BLaER1 (cell line): ENCODE measurements at regions not wholly inside any gene's neighbourhood (a gene's known extent, or its start where the extent isn't known, plus 50 kb on each side); places are given as distances from the start of the nearest gene placed in this dataset.

Experiments used
- H3K27ac ChIP-seq: shearing (Covaris generic); formaldehyde crosslinking; 2 replicates; pipeline ENCODE4 v1.8.1; 2022
- H3K27me3 ChIP-seq: shearing (Covaris generic); formaldehyde crosslinking; 2 replicates; pipeline ENCODE4 v1.8.1; 2022
- H3K36me3 ChIP-seq: shearing (Covaris generic); formaldehyde crosslinking; 2 replicates; pipeline ENCODE4 v1.8.1; 2022
- H3K4me1 ChIP-seq: shearing (Covaris generic); formaldehyde crosslinking; 2 replicates; pipeline ENCODE4 v1.8.1; 2022
- H3K4me2 ChIP-seq: shearing (Covaris generic); formaldehyde crosslinking; 2 replicates; pipeline ENCODE4 v1.8.1; 2022
- H3K4me3 ChIP-seq: shearing (Covaris generic); formaldehyde crosslinking; 2 replicates; pipeline ENCODE4 v1.8.1; 2022
- H3K9ac ChIP-seq: shearing (Covaris generic); formaldehyde crosslinking; 2 replicates; pipeline ENCODE4 v1.8.1; 2022
- H3K9me3 ChIP-seq: shearing (Covaris generic); formaldehyde crosslinking; 2 replicates; pipeline ENCODE4 v1.8.1; 2022
- H4K20me1 ChIP-seq: shearing (Covaris generic); formaldehyde crosslinking; 2 replicates; pipeline ENCODE4 v1.8.1; 2022
- Cebpa-rat ChIP-seq: shearing (Covaris generic); IDR thresholded peaks from 2 replicates; pipeline ENCODE4 v1.8.1; 2022

GRCh38 chr5:4081059-4081458 lies 485.4 kb downstream of the IRX1 start:
- Histone ChIP-seq H3K9ac (no peak overlapping the region), H3K9me3 (no peaks in the 10 kb centered on the region), H4K20me1 (no peaks in the 10 kb centered on the region), H3K27me3 (no peaks in the 10 kb centered on the region), H3K4me1 (peaks cover 7% of the 10 kb centered on the region; the same call in 1 of the 2 replicates), H3K4me3 (no peak overlapping the region), H3K4me2 (no peak overlapping the region), H3K27ac (no peak overlapping the region), H3K36me3 (no peaks in the 10 kb centered on the region)
- TF ChIP-seq Cebpa-rat, result no peak

- H3K4me3 ChIP-seq, result no peak overlapping the region
- peaks cover 7% of the 10 kb centered on the region; the same call in 1 of the 2 replicates for H3K4me1 ChIP-seq
- no peaks in the 10 kb centered on the region for H3K9me3 ChIP-seq
- no peak overlapping the region for H3K27ac ChIP-seq
- no peaks in the 10 kb centered on the region for H3K36me3 ChIP-seq
- TF ChIP-seq Cebpa-rat, result 0 out of 2 replicates have a peak, but pooled peaks have one; percentile 26
- no peaks in the 10 kb centered on the region for H4K20me1 ChIP-seq
- no peaks in the 10 kb centered on the region for H3K27me3 ChIP-seq
- no peak overlapping the region for H3K9ac ChIP-seq
- no peak overlapping the region for H3K4me2 ChIP-seq
These were observed 485.8 kb downstream of the IRX1 start for GRCh38 chr5:4081466-4081865.

GRCh38 chr5:4082966-4083564 lies 487.4 kb downstream of the IRX1 start:
- Histone ChIP-seq H4K20me1 (no peaks in the 10 kb centered on the region), H3K36me3 (no peaks in the 10 kb centered on the region), H3K9ac (no peak overlapping the region), H3K4me2 (no peak overlapping the region), H3K9me3 (no peaks in the 10 kb centered on the region), H3K27me3 (no peaks in the 10 kb centered on the region), H3K4me1 (peaks cover 10% of the 10 kb centered on the region; the same call in 1 of the 2 replicates), H3K4me3 (no peak overlapping the region), H3K27ac (no peak overlapping the region)
- no peak for TF ChIP-seq Cebpa-rat

GRCh38 chr5:4083591-4084337 lies 488.1 kb downstream of the IRX1 start:
- H3K4me1 ChIP-seq, result peaks cover 16% of the 10 kb centered on the region
- H3K9ac ChIP-seq, result no peak overlapping the region
- no peak overlapping the region for H3K27ac ChIP-seq
- H3K36me3 ChIP-seq, result no peaks in the 10 kb centered on the region
- no peaks in the 10 kb centered on the region for H3K27me3 ChIP-seq
- H3K4me2 ChIP-seq, result no peak overlapping the region
- H4K20me1 ChIP-seq, result no peaks in the 10 kb centered on the region
- no peak overlapping the region for H3K4me3 ChIP-seq
- TF ChIP-seq Cebpa-rat, result no peak
- H3K9me3 ChIP-seq, result no peaks in the 10 kb centered on the region

GRCh38 chr5:4086081-4086480 lies 490.4 kb downstream of the IRX1 start:
- peaks cover 14% of the 10 kb centered on the region; the same call in 1 of the 2 replicates for H3K4me1 ChIP-seq
- no peaks in the 10 kb centered on the region for H3K27me3 ChIP-seq
- no peak overlapping the region for H3K4me3 ChIP-seq
- H3K36me3 ChIP-seq, result no peaks in the 10 kb centered on the region
- H4K20me1 ChIP-seq, result no peaks in the 10 kb centered on the region
- no peak for TF ChIP-seq Cebpa-rat
- H3K9ac ChIP-seq, result no peak overlapping the region
- no peak overlapping the region for H3K27ac ChIP-seq
- no peak overlapping the region for H3K4me2 ChIP-seq
- H3K9me3 ChIP-seq, result no peaks in the 10 kb centered on the region; the same call in 1 of the 2 replicates

- H3K4me2 ChIP-seq, result no peak overlapping the region
- no peaks in the 10 kb centered on the region for H3K27me3 ChIP-seq
- no peaks in the 10 kb centered on the region; the same call in 1 of the 2 replicates for H3K9me3 ChIP-seq
- H3K4me3 ChIP-seq, result no peak overlapping the region
- H3K36me3 ChIP-seq, result no peaks in the 10 kb centered on the region
- no peak overlapping the region for H3K27ac ChIP-seq
- TF ChIP-seq Cebpa-rat, result no peak
- H4K20me1 ChIP-seq, result no peaks in the 10 kb centered on the region
- peaks cover 14% of the 10 kb centered on the region; the same call in 1 of the 2 replicates for H3K4me1 ChIP-seq
- no peak overlapping the region for H3K9ac ChIP-seq
These were observed 491.5 kb downstream of the IRX1 start for GRCh38 chr5:4087110-4087509.

GRCh38 chr5:4089087-4089486 lies 493.5 kb downstream of the IRX1 start:
- Histone ChIP-seq H3K27me3 (no peaks in the 10 kb centered on the region), H3K27ac (no peak overlapping the region), H3K9ac (no peak overlapping the region), H3K36me3 (no peaks in the 10 kb centered on the region), H3K9me3 (no peaks in the 10 kb centered on the region; the same call in 1 of the 2 replicates), H3K4me2 (no peak overlapping the region; the same call in 1 of the 2 replicates), H4K20me1 (no peaks in the 10 kb centered on the region), H3K4me3 (no peak overlapping the region), H3K4me1 (peaks cover 20% of the 10 kb centered on the region)
- TF ChIP-seq Cebpa-rat, result no peak

GRCh38 chr5:4093236-4093635 lies 497.6 kb downstream of the IRX1 start:
- no peak overlapping the region for H3K9ac ChIP-seq
- H3K4me2 ChIP-seq, result no peak overlapping the region
- H3K4me3 ChIP-seq, result no peak overlapping the region
- no peaks in the 10 kb centered on the region for H3K36me3 ChIP-seq
- H3K27me3 ChIP-seq, result no peaks in the 10 kb centered on the region
- no peak overlapping the region for H3K27ac ChIP-seq
- H4K20me1 ChIP-seq, result no peaks in the 10 kb centered on the region
- no peak for TF ChIP-seq Cebpa-rat
- peaks cover 48% of the 10 kb centered on the region for H3K4me1 ChIP-seq
- no peaks in the 10 kb centered on the region; the same call in 1 of the 2 replicates for H3K9me3 ChIP-seq

GRCh38 chr5:4093970-4094369 lies 498.3 kb downstream of the IRX1 start:
- H3K36me3 ChIP-seq, result no peaks in the 10 kb centered on the region
- no peak overlapping the region for H3K9ac ChIP-seq
- H3K4me1 ChIP-seq, result peaks cover 49% of the 10 kb centered on the region
- H3K4me3 ChIP-seq, result no peak overlapping the region
- peak overlapping the region; percentile 44; the same call in 1 of the 2 replicates for H3K4me2 ChIP-seq
- H3K27me3 ChIP-seq, result no peaks in the 10 kb centered on the region
- 0 out of 2 replicates have a peak overlapping the region, but pooled peaks have one; percentile 38 for H3K27ac ChIP-seq
- no peaks in the 10 kb centered on the region for H4K20me1 ChIP-seq
- TF ChIP-seq Cebpa-rat, result no peak
- no peaks in the 10 kb centered on the region; the same call in 1 of the 2 replicates for H3K9me3 ChIP-seq

- H3K4me1 ChIP-seq, result peaks cover 47% of the 10 kb centered on the region
These were observed 500.4 kb downstream of the IRX1 start for GRCh38 chr5:4095918-4096630.

More at GRCh38 chr5:4095918-4096630, 500.4 kb downstream of the IRX1 start:
- Histone ChIP-seq H3K9me3 (no peaks in the 10 kb centered on the region), H3K27me3 (no peaks in the 10 kb centered on the region), H3K9ac (no peak overlapping the region), H3K36me3 (no peaks in the 10 kb centered on the region), H3K4me3 (no peak overlapping the region), H4K20me1 (no peaks in the 10 kb centered on the region), H3K4me2 (peak overlapping the region; percentile 71), H3K27ac (no peak overlapping the region)
- no peak for TF ChIP-seq Cebpa-rat
